Retinal pigment epithelial cell (primary cell): ENCODE measurements at regions not wholly inside any gene's neighbourhood (a gene's known extent, or its start where the extent isn't known, plus 50 kb on each side); places are given as distances from the start of the nearest gene placed in this dataset.
A peak's percentile ranks its signal among the peaks of the same experiment; 100 is the strongest.

ENCODE experiments used
- DNase-seq: peaks from one replicate; pipeline ENCODE4 v3.0.0-alpha.2; 2010; ENCODE audit warnings: low read depth
- H3K4me3 ChIP-seq: 2 replicates; pipeline ENCODE4 v1.5.1; 2011; ENCODE audit warnings: mild to moderate bottlenecking, low read length, control low read depth, moderate library complexity
- CTCF ChIP-seq: conservative IDR thresholded peaks from 2 replicates; pipeline ENCODE4 v1.5.1; 2011; ENCODE audit warnings: low read depth, low read length, control low read depth, inconsistent platforms

DNA sequence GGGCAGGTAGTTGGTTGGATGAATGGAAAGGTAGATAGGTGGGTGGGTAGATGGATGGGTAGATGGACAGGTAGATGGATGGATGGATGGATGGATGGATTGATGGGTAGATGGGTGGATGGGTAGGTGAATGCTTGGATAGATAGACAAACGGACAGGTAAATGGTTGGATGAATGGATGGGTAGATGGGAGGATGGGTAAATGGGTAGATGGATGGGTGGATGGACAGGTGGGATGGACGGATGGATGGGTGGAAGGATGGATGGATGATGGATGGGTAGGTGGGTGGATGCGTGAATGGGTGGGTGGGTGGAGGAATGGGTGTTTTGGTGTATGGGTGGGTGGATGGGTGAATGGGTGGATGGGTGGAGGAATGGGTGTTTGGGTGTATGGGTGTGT is 50.1 kb upstream of the ASAP2 start:
- H3K4me3 ChIP-seq, result no peak overlapping the region
- TF ChIP-seq CTCF, result no peak
- DNase-seq, result no peak

DNA sequence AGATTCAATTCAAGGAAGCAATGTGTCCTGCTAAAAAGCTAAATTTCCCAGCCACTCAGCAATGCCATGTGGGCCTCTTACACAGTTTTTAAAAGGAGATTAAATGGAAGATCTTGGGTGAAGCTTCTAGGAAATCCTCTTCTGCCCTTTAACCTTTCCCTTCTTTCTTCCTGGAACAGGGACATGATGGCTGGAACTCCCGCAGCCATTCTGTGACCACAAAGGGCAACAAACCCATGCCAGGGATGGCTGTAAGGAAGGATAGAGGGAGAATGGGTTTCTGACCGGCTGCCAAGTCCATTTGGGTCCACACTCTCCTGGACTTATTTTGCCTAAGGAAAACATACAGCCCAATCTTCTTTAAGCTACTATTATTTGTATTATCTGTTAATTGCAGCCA is 52.6 kb upstream of the ASAP2 start:
- no peak overlapping the region for H3K4me3 ChIP-seq
- TF ChIP-seq CTCF, result no peak
- no peak for DNase-seq

DNA sequence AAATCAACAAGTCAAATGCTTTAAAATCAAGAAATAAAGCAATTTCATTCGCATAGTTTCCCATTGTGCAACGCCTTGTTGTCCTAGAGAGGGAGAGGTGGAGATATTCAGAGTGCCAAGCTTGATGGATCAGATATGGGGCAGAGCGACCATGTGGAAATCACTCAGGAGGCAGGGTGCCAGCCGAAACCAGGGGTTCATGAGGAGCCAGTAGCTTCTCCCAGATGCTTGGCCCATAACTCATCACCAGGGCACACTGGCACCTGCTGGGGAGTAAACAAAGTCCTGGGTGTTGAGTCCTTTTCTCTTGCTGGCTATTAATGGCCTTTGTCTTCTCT is 53.0 kb upstream of the ASAP2 start:
- no peak overlapping the region for H3K4me3 ChIP-seq
- DNase-seq, result no peak
- TF ChIP-seq CTCF, result no peak

DNA sequence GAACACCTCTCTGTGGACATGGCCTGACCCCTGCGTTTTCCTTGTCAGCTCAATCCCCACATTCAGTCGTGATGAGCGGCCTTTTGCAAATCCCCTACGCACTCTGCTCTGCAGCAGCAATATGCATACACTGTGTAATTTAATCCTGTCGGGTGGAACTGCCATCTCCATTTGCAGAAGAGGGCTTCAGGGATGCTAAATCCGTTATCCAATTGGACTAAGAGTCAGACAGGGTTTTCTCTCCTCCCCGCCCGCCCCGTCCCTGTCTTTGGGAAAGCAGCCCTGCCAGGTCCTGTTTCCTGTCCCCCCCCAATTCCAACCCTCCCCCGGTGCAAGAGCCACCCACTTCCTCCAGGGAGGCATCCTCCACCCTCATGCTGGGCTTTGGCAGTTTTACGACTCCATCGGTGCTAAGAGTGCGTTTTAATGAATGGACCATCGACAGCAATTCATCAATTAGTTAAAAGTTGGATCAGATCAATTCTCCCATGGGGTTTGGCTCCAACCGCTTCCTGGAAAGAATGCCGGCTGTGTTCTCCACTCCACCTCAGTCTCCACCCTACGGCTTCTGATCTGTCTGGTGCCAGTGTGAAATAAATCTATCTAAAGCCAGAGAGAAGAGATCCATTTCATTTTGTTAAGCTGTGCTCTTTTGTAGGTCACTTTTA is 53.5 kb upstream of the ASAP2 start:
- H3K4me3 ChIP-seq, result peak overlapping the region; percentile 9
- no peak for TF ChIP-seq CTCF
- no peak for DNase-seq

DNA sequence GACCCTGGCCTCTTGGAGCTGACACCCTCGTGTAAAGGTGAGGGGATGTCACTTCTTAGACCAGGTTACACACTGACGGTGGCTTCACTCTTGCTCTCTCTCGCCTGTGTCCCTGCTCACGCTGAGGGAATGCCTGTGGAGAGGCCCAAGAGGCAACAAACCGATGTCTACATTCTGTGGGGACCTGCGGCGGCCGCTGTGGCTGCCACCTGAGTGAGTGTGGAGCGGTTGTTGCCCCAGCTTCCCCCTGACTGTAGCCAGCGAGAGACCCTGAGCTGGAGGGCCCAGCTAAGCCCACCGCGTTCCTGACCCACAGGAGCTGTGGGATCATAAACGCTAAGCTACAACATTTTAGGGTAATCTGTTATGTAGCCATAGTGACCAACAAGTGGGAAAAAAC is 55.7 kb upstream of the ASAP2 start:
- no peak overlapping the region for H3K4me3 ChIP-seq
- no peak for TF ChIP-seq CTCF
- no peak for DNase-seq

DNA sequence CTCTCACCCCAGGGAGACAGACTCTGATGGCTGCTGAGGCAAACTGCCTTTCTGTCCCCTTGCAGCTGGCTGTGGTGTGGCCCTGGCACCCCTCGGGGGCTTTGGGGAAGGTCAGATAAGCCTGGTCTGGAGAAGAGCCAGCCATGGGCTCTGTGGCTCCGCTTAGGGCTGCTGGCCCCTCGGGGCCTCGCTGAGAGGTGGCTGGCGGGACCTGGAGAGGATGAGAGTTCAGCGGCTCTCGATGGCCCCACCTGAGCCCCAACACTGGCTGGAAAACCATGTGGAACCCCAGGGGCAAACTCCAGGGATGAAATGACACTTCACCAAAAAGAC is 56.1 kb upstream of the ASAP2 start:
- no peak for DNase-seq

More for the DNA sequence above, 56.1 kb upstream of the ASAP2 start:
- H3K4me3 ChIP-seq, result no peak overlapping the region
- no peak for TF ChIP-seq CTCF
